Hepatic stellate cell (primary cell): ENCODE measurements at regions not wholly inside any gene's neighbourhood (a gene's known extent, or its start where the extent isn't known, plus 50 kb on each side); places are given as distances from the start of the nearest gene placed in this dataset.
"Not testable (repeated sequence)": the region's sequence is repeated elsewhere in the genome, so short reads cannot be mapped to it uniquely, and the experiment has no call there.

Experiments
- DNase-seq: peaks from one replicate; pipeline ENCODE4 v3.0.0; 2011; ENCODE audit warnings: low spot score

DNA sequence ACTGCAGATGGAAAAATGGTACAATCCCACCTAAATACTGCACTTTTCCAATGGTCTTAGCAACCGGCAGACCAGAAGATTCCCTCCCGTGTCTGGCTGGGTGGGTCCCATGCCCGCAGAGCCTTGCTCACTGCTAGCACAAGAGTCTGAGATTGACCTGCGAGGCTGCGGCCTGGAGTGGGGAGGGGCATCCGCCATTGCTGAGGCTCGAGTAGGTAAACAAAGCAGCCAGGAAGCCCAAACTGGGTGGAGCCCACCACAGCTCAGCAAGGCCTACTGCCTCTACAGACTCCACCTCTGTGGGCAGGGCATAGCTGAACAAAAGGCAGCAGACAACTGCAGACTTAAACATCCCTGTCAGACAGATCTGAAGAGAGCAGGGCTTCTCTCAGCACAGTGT is 221.6 kb upstream of the CTNND2 start:
- no peak for DNase-seq

DNA sequence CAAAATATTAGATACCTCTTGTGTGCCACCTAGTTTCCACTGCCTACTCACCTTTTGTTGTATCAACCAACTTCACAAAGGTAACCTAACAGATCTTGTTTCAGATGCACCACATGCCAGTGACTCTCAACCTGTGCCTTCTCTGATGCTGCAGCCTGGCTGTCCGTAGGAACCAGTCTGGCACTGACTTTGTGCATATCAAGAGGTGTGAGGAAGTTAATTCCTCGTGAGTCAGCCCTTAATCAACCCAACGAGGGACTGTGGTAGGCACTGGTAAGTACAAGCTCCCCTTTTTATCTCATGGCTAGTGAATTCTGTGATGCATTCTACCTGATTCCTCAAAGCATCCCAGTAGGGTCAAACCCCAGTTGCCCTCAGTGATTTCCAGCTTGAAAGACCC is 215.4 kb upstream of the CTNND2 start:
- DNase-seq: no peak

DNA sequence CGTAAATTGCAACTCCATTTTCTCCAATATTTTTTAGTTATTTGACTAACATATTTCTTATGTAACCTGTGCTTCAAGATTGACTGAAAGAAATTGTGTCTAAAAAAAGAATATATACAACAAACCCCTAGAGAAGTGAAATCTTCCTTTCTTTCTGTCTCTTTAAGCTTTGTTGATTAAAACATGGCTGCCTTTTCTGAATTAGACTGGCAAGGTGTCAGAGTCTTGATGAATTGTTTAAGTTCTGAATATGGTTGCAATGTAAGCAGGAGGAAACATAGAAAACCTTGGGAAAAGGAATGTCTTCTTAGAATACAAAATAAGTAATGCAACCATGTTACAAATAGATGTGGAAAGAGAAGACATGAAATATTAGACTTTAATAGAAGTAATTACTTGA is 209.8 kb upstream of the CTNND2 start:
- DNase-seq: no peak

DNA sequence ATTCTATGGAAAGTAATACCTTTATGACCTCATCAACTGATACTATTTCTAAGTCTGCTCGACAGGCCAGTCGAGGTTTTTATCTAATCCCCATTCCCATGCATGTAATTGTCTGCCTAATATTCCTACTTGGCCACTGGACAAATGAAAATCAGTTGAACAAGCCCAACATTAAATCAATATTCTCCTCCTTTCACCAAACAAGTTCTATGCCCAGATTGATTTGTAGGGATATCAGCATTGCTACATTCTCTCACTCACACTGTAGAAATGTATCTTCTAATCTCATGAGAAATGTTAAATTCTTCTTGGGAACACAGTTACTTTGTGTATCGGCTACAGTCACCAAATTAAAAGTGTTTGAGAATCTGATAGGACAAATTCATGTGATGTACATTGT is 208.8 kb upstream of the CTNND2 start:
- no peak for DNase-seq

DNA sequence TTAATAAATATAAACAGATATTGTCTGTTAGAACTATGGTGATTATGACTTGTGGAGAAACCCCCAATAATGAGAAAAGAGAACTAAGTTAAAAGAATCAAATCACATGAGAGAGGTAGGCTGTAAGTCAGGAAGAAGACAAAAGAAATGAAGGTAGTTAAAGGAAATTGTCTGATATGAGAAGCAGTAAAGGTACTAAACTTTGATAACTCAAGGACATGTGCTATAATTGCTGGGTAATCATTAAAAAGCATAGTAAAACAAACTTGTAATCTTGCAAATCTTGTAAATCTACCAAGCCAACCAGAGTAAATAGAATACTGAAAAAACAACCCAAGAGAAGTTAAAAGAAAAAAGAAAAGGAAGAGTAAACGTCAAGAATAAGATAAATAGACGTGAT is 207.0 kb upstream of the CTNND2 start:
- no peak for DNase-seq

DNA sequence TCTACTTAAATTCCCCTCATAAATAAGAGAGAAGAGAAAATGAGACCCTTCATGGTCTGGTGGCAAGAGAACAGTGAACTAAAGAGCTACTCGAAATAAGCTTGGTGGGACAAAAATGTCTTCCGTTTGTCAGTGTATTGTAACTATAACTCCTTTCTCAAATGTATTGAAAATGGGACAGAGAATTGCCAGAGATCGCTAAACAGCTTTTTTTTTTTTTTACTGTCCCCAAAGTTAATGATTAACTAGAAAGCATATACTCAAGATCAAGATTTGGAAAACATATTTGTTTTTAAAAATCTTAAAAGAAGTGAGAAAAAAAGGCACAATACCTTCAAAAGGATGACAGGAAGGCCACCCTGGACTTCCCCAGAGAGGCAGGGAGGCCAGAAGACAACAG is 206.4 kb upstream of the CTNND2 start:
- no peak for DNase-seq

DNA sequence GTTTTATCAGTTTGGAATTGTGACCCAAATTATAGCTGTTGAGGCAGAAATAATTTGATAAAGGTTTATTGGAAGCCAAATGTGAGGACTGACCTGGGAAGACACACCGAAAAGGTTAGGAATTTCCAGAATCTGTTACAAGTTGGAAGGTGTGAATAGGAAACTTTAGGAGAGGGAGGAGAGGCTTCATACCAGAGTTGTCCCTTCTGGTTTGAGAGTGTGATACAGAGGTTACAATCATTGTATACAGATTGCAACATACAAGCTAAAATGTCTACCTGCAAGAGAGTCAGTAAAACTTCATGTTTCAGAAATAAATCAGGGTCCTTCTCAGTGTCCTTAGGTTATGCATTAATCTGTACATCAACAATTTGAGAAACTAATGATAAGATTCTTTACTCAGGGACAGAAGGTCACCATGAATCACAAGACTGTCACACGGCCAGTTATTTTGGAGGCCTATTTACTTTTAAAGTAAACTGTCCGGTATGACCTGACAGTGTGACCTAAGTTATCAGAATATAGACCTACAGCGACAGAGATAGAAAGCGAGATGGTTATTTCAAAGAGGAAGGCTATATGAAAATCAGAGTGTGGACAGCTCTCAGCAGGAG is 204.9 kb upstream of the CTNND2 start:
- DNase-seq: no peak

DNA sequence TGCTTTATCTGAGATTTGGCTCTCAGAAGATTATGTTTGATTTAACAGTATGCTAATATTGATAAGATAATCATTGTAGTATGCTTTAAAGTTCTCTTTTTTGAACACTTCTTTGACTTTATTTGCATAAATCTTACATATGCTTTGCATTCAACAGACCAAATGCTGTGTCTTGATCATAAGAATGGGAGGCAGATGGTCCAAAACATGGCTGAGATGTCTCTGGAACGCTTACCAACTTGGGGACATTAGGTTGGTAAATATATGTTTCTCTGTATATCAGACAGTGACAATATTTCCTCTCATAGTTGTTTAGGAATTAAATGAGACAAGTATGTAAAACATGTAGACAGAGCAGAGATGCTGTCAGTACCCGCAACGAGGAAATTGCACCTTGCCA is 197.9 kb upstream of the CTNND2 start:
- DNase-seq: no peak

DNA sequence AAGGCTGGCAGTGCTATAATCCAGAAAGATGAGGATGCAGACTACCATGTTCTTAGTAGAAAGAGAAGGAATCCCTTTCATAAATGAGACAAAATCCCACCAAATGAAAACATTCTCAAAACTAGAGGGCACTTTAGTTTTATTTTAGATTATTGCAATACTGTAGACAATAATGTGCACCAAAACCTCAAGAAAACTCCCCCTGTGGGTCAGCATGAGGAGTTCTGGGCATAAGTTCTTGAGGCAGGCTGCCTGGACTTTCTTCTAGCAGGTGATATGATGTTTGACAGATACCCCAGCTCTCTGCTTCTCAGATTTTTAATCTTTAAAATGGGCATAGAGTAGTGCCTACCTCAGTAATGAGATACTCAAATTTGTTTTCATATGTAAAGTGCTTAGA is 196.3 kb upstream of the CTNND2 start:
- DNase-seq: no peak

DNA sequence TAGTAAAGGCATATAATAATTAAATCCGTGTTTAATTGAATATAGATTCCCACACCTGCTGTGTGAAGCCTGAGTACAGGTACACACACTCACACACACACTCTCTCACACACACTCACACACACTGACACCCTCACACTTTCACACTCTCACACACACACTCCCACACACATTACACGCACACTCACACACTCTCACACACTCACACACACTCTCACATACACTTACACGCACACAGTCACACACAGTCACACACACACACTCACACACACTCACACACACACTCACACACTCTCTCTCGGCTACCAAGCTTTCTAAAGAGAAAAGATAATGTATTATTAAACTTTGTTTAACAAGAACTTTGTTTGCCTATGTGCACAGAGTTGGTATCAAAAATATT is 195.1 kb upstream of the CTNND2 start:
- no peak for DNase-seq

DNA sequence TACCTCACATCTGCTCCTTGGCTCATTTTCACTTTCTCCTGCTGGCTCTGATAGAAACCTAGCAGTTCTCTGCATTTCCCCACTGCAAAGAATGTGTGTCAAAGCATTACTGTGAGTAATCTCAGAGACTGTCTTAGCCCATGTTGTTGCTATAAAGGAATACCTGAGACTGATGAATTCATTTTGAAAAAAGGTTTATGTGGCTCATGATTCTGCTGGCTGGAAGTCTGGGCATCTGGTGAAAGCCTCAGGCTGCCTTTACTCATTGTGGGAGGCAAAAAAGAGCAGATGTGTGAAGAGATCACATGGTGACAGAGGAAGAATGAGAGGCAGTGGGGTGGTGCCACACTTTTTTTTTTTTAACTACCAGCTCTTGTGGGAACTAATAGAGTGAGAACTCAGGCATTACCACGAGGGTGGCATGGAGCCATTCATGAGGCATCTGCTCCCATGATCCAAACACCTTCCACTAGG is 191.6 kb upstream of the CTNND2 start:
- no peak for DNase-seq

DNA sequence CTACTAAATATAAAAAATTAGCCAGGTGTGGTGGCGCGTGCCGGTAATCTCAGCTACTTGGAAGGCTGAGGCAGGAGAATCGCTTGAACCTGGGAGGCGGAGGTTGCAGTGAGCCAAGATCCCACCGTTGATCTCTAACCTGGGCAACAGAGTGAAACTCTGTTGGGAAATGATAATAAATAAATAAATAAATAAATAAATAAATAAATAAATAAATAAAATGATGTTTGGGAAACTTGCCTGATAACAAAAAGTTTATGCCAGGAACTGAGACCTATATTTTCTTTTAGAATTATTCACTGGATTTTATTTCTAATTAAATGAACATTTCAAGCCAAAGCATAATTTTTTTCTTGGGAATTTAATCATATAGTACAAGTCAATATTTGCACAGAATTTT is 189.3 kb upstream of the CTNND2 start:
- no peak for DNase-seq

DNA sequence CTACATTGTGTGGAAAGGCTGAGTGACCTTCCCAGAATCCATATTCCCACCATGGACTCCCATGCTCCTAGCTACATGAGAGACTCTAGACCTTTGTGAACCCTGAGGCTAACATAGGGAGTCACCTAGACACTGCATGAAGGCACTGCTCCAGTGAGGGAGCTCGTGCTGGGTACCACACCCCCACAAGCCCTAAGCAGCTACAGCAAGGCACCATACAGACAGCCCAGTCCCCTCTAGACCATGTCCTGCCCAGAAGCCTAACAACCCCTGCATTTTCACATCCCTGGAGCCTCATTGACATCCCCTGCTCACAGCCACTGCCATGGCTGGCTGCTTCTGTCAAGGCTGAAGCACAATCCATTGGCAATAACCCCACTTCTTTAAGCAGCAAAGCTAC is 176.5 kb upstream of the CTNND2 start:
- DNase-seq: no peak

DNA sequence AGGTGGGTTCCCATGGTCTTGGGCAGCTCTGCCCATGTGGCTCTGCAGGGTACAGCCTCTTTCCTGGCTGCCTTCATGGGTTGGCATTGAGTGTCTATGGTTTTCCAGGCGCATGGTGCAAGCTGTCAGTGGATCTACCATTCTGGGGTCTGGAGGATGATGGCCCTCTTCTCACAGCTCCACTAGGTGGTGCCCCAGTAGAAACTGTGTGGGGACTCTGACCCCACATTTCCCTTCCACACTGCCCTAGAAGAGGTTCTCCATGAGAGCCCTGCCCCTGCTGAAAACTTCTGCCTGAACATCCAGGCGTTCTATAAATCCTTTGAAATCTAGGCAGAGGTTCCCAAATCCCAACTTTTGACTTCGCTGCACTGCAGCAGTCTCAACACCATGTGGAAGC is 174.0 kb upstream of the CTNND2 start:
- not testable (repeated sequence) for DNase-seq

DNA sequence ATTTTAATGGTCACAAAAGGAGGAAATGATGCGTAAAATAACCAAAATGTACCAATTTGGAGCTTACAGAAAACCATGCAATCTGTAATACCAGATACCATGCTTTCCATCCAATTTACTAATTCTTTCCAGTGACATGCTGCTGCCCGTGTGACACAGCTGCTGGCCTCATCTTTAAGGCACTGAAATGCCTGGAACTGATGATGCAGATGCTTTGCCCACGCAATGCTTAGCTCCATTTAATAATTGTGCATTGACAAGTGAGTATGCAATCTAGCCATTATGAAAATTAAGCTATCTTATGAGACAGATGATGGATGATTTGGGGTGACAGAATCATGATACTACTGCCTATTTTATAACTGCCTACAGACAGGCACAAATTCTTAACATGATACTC is 169.2 kb upstream of the CTNND2 start:
- DNase-seq: no peak

DNA sequence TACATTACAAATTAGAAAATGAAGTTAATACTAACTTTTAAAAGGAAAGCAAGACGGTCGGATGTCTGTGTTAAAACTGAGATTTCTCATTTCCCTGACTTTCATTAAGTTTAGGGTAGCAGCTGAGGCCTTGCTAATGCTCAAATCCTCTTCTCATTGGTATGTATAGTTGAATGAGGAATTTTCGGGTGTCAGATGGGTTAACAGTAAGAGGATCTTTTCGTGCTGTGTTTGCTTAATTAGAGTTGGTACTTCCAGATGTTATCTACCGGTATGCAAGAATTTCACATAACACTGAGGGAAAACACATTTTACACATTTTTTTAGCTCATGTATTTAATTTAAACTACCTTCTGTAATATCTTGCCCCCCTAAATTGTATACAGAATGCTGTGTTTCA is 168.2 kb upstream of the CTNND2 start:
- DNase-seq: no peak

DNA sequence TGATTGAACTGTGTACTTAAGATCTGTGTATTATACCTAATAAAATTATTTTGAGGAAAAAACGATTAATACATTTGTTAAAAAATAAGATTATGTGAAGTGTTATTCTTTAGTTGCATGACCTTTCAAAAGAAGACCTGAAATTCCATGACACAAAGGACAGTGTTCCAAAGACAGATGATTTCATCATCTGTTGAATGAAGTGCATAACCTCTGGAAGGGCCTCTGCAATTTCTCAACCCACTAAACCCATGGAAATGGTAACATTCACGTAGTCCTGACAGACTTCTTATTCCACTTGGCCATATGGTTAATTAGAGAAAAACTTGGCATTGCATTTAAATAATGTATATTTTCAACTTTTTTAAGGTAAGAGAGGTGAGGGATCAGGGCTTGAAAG is 167.2 kb upstream of the CTNND2 start:
- no peak for DNase-seq

DNA sequence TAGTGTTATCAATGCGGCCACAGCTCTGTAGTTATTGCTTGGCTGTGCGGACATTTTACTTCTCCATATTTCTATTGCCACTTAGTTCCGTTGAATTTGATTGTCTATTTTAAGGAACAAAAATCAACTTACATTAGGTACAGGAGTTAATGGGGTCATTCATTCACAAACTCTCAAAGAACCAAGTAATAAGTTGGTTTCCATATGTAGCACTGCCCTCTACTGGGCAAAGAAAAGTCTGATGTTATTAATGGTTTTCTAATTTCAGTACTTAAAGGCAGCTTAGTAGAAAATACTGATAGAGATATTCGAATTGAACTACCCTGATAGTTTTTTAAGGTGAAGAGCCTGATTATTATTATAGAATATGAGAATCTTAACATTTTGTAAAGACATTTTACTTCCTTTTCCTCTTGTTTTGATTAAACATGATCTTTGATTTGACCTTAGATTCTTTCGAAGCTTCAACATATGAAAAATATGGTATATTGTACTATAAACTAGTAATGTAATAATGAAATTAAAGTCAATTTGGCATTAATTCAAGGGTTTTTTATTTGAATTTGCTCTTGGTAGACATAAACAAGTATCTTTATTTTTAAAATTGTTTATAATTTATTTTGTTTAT is 119.5 kb upstream of the CTNND2 start:
- DNase-seq: no peak

DNA sequence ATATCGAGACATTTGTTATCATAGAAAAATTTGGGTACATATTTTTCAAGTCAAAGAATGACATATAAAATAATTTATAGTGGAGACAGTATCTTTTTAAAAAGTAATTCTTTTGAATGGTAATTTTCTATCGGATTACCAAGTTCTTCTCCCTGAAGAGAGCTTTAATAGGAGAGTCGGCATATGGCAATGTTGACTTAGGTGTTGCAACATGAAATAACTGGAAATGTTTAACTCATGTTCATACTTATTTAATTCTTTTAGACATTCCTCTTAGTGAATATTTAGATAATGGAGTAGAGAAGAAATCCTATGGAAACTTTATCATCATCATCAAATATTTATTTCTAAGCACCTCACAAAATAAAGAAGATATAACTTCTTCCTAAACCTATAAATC is 118.2 kb upstream of the CTNND2 start:
- DNase-seq: no peak

DNA sequence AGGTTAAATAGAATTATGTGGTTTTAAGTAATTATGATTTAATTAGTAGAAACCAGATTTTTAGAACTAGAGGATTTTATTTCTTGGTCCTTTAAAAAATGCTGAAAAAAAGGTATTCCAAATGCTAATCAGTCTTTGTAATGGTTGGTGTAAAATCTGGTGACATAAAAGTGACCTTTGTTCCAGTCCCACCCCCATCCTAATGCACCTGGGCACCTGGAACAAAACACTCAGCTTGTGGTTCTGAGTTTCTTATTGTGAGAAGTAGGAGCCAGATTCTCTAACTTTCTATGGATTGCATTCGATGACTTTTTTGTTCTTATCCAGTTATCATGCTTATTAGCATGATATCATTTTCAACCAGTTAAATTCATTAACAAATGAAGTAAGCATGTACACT is 115.1 kb upstream of the CTNND2 start:
- DNase-seq: no peak

DNA sequence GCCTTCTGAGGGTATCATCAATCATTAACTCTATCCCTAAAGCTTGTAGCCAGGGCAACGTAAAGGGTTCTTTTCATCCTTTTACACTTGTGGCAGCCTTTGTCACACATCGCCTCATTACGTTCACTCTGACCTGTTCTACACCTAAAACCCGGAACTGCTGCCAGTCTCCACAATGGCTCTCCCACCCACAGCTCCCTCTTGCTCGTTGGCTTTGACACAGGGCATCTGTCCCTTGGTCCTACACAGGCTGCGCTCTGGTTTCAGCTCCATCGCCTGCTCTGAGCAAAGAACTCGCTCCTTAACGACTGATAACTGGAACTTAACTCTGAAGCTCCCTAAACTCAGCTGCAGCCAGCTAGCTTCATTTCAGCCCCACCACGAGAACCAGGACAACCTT is 112.8 kb upstream of the CTNND2 start:
- no peak for DNase-seq

DNA sequence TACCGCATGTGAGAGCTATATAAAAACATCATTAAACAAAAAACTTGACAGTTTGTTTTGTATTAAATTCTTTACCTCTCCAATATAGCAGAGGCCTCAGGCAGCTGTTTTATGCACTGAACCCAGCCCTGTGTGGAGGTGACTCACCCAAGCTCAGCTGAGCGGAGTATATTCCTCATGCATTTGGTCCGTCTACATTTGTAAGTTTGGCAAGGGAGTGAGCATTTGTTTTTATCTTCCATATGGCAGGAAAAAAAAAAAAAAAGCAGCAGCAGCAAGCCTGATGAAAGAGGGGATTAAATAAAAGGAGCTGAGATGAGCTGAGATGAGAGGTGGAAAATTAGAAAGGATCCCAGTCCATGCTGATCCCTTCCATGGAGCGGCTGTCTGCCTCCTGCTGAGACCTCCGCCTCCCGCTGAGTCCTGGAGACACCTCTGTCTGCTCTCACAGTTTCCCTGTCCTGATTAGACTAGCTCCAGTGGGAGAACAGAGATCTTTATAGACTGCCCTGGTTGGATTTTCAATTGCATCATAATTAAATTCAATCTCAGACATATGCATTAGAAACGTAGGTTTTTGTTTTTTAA is 112.0 kb upstream of the CTNND2 start:
- no peak for DNase-seq

DNA sequence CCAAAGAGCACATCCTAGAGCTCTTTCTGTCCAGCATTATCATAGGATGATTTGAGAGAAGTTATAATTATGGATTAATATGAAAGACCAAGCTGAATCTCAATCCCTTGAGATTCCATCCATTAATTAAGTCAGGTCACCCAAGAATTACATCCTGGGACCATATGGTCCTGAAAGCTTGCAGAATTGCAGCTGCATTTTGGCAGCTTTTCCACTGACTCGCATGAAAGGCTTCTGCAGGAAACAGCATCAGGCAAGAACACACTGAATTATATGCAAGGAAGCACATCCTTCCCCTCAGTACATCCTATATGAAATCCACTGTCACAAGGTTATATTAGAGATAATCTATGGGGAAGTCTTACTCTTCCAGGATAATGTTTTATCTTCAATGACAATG is 109.1 kb upstream of the CTNND2 start:
- DNase-seq: no peak

DNA sequence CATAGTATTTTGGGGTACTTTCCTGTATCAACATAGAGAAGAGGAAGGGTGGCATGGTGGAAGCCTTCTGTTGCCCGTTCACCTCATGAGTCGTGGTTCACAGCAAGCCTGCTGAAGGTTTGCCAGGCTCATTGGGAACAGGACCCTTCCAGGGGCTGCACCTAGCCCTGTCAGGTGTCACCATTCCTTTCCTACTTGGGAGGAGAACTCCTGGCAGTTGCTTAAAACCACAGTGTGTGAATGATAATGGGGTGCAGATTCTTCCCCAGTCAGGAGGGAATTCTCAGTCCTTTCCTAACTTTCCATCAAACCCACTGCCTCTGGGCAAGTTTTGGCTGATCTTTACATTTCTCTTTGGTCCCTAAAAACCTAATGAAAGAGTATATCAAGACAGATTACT is 99.4 kb upstream of the CTNND2 start:
- DNase-seq: no peak
